Neural cell (in vitro differentiated cells): ENCODE measurements at regions not wholly inside any gene's neighbourhood (a gene's known extent, or its start where the extent isn't known, plus 50 kb on each side); places are given as distances from the start of the nearest gene placed in this dataset.

Experiments used
- EP300 ChIP-seq: fragments of 450-650 bp; conservative IDR thresholded peaks from 2 replicates; pipeline ENCODE4 v1.6.1; 2014; ENCODE audit warnings: antibody characterized with exemption, mild to moderate bottlenecking, moderate library complexity; ENCODE audit not compliant: poor library complexity, severe bottlenecking
- EZH2 ChIP-seq: fragments of 200-600, 300-800 bp; shearing (Covaris generic), sonication (generic); IDR thresholded peaks from 2 replicates; pipeline ENCODE4 v1.6.1; 2014; ENCODE audit warnings: antibody characterized with exemption, low read length, borderline replicate concordance, mild to moderate bottlenecking; ENCODE audit not compliant: insufficient read depth, poor library complexity, severe bottlenecking
- MXI1 ChIP-seq: fragments of 450-650 bp; conservative IDR thresholded peaks from 2 replicates; pipeline ENCODE4 v1.6.1; 2014; ENCODE audit warnings: antibody characterized with exemption, mild to moderate bottlenecking; ENCODE audit not compliant: poor library complexity, severe bottlenecking
- POLR2AphosphoS5 ChIP-seq: IDR thresholded peaks from 2 replicates; pipeline ENCODE4 v1.6.1; 2012
- RAD21 ChIP-seq: fragments of 450-650 bp; conservative IDR thresholded peaks from 2 replicates; pipeline ENCODE4 v1.6.1; 2014; ENCODE audit warnings: antibody characterized with exemption, mild to moderate bottlenecking, moderate library complexity
- SMC3 ChIP-seq: fragments of 450-650 bp; conservative IDR thresholded peaks from 2 replicates; pipeline ENCODE4 v1.6.1; 2014; ENCODE audit warnings: antibody characterized with exemption, mild to moderate bottlenecking, moderate library complexity; ENCODE audit not compliant: poor library complexity
- TAF1 ChIP-seq: IDR thresholded peaks from 2 replicates; pipeline ENCODE4 v1.6.1; 2012; ENCODE audit warnings: low read depth
- TF ChIP-seq, protein P1 (sequence below): fragments of 450-650 bp; IDR thresholded peaks from 2 replicates; pipeline ENCODE4 v1.5.1; 2014; ENCODE audit warnings: antibody characterized with exemption, mild to moderate bottlenecking, moderate library complexity; ENCODE audit not compliant: poor library complexity, severe bottlenecking
- TF ChIP-seq, protein P2 (sequence below): IDR thresholded peaks from 2 replicates; pipeline ENCODE4 v1.6.1; 2012; ENCODE audit warnings: borderline replicate concordance

DNA sequence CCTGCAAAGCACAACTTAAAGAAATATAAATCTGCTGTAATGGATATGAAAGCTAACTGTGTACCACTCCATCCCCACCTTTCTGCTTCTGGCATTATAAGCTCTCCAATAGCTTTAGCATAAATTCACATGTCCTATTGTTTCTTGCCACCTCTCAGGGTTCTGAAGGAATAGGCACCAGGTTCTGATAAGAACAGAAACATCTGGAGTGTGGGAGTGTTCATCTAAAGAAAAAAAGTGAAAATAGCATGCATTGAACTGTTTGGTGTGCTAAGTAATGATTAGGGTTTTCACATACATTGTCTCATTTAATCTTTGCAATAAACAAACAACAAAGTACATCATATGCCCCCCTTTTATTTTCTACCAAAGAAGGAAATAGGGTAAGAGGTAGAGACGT lies 72.3 kb downstream of the FAM76B start:
- TF ChIP-seq, protein P1, sequence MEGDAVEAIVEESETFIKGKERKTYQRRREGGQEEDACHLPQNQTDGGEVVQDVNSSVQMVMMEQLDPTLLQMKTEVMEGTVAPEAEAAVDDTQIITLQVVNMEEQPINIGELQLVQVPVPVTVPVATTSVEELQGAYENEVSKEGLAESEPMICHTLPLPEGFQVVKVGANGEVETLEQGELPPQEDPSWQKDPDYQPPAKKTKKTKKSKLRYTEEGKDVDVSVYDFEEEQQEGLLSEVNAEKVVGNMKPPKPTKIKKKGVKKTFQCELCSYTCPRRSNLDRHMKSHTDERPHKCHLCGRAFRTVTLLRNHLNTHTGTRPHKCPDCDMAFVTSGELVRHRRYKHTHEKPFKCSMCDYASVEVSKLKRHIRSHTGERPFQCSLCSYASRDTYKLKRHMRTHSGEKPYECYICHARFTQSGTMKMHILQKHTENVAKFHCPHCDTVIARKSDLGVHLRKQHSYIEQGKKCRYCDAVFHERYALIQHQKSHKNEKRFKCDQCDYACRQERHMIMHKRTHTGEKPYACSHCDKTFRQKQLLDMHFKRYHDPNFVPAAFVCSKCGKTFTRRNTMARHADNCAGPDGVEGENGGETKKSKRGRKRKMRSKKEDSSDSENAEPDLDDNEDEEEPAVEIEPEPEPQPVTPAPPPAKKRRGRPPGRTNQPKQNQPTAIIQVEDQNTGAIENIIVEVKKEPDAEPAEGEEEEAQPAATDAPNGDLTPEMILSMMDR: no peak
- no peak for TF ChIP-seq RAD21
- TF ChIP-seq, protein P2, sequence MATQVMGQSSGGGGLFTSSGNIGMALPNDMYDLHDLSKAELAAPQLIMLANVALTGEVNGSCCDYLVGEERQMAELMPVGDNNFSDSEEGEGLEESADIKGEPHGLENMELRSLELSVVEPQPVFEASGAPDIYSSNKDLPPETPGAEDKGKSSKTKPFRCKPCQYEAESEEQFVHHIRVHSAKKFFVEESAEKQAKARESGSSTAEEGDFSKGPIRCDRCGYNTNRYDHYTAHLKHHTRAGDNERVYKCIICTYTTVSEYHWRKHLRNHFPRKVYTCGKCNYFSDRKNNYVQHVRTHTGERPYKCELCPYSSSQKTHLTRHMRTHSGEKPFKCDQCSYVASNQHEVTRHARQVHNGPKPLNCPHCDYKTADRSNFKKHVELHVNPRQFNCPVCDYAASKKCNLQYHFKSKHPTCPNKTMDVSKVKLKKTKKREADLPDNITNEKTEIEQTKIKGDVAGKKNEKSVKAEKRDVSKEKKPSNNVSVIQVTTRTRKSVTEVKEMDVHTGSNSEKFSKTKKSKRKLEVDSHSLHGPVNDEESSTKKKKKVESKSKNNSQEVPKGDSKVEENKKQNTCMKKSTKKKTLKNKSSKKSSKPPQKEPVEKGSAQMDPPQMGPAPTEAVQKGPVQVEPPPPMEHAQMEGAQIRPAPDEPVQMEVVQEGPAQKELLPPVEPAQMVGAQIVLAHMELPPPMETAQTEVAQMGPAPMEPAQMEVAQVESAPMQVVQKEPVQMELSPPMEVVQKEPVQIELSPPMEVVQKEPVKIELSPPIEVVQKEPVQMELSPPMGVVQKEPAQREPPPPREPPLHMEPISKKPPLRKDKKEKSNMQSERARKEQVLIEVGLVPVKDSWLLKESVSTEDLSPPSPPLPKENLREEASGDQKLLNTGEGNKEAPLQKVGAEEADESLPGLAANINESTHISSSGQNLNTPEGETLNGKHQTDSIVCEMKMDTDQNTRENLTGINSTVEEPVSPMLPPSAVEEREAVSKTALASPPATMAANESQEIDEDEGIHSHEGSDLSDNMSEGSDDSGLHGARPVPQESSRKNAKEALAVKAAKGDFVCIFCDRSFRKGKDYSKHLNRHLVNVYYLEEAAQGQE: no peak
- no peak for TF ChIP-seq EP300
- no peak for TF ChIP-seq POLR2AphosphoS5
- TF ChIP-seq TAF1: no peak
- TF ChIP-seq EZH2: no peak
- no peak for TF ChIP-seq MXI1
- no peak for TF ChIP-seq SMC3
